ENCODE measurements at regions not wholly inside any gene's neighbourhood (a gene's known extent, or its start where the extent isn't known, plus 50 kb on each side); places are given as distances from the start of the nearest gene placed in this dataset.
A peak's percentile ranks its signal among the peaks of the same experiment; 100 is the strongest.

DNA sequence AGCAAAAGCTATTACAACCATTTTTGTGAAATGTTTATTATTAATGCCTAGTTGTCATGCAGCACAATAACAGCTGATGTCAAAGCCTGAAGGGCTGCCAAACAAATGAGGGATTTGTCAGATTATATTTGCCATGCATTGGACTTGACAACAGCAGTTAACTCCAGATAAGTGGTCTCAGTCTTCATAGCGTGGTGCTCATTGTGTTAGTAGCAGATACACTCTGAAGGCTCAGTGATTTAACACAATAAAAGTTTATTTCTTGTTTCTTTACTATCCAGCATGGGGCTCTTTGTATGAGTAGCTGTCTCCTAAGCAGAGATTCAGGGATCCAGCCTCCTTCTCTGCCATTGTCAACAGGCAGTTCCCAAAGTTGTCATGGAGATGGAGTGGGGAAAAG lies 76.0 kb upstream of the PTGFRN start:
- no peaks in the 10 kb centered on the region for H3K79me2 ChIP-seq (ENCODE audit: insufficient read depth, low read length)
- no peak overlapping the region for H3K4me2 ChIP-seq (ENCODE audit: low read depth, low read length, poor library complexity, severe bottlenecking)
- H3K4me3 ChIP-seq (ENCODE audit: low read length, poor library complexity, severe bottlenecking) = no peak overlapping the region
- no peaks in the 10 kb centered on the region for H3F3A ChIP-seq (ENCODE audit: low read depth)
- no peaks in the 10 kb centered on the region for H4K20me1 ChIP-seq (ENCODE audit: insufficient read depth, low read length, poor library complexity, severe bottlenecking)
- H3K36me3 ChIP-seq (ENCODE audit: insufficient read depth, low read length) = no peaks in the 10 kb centered on the region
- no peaks in the 10 kb centered on the region for H3K27me3 ChIP-seq (ENCODE audit: insufficient read depth, low read length, poor library complexity, severe bottlenecking)
- no peak for TF ChIP-seq EZH2phosphoT487 (IDR thresholded peaks at IDR 0.05; ENCODE audit: borderline replicate concordance)
- TF ChIP-seq, protein P1, sequence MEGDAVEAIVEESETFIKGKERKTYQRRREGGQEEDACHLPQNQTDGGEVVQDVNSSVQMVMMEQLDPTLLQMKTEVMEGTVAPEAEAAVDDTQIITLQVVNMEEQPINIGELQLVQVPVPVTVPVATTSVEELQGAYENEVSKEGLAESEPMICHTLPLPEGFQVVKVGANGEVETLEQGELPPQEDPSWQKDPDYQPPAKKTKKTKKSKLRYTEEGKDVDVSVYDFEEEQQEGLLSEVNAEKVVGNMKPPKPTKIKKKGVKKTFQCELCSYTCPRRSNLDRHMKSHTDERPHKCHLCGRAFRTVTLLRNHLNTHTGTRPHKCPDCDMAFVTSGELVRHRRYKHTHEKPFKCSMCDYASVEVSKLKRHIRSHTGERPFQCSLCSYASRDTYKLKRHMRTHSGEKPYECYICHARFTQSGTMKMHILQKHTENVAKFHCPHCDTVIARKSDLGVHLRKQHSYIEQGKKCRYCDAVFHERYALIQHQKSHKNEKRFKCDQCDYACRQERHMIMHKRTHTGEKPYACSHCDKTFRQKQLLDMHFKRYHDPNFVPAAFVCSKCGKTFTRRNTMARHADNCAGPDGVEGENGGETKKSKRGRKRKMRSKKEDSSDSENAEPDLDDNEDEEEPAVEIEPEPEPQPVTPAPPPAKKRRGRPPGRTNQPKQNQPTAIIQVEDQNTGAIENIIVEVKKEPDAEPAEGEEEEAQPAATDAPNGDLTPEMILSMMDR (conservative IDR thresholded peaks at IDR 0.05; ENCODE audit: low read length) = no peak
- H3K9me2 ChIP-seq (replicated peaks; ENCODE audit: low read depth, low read length) = no peaks in the 10 kb centered on the region
- no peaks in the 10 kb centered on the region for H3K9me3 ChIP-seq (ENCODE audit: insufficient read depth, low read depth, low read length)
- peaks cover 7% of the 10 kb centered on the region for H3K4me1 ChIP-seq (ENCODE audit: insufficient read depth, low read length, poor library complexity, severe bottlenecking)
- H2AFZ ChIP-seq (ENCODE audit: low read length) = no peak overlapping the region
- no peak overlapping the region for H3K9ac ChIP-seq (ENCODE audit: low read depth, low read length, poor library complexity, severe bottlenecking)

DNA sequence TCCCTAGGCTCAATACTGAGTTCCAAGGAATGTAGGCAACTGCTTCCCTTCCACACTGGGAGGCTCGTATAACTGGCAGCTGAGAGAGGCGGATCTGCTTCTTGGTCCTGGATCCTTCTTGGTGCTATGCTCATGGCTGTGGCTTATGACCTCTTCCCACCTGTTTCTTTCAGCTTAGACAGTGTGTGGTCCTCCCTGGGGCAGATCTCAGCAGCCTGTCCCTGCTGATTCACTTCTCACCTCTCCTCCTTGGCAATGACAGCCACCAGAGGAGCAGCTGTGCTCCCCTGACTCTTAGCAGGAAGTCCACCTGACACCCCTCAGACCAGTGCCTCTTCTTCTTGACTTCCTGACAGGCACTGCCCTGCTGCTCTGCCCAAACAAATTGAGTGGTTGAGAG lies 75.1 kb upstream of the PTGFRN start:
- no peak overlapping the region for H3K4me3 ChIP-seq (ENCODE audit: low read length, poor library complexity, severe bottlenecking)
- no peaks in the 10 kb centered on the region for H3K9me2 ChIP-seq (replicated peaks; ENCODE audit: low read depth, low read length)
- H3K27me3 ChIP-seq (ENCODE audit: insufficient read depth, low read length, poor library complexity, severe bottlenecking) = no peaks in the 10 kb centered on the region
- TF ChIP-seq, protein P1 (conservative IDR thresholded peaks at IDR 0.05; ENCODE audit: low read length) = no peak
- TF ChIP-seq EZH2phosphoT487 (IDR thresholded peaks at IDR 0.05; ENCODE audit: borderline replicate concordance) = no peak
- H3K9me3 ChIP-seq (ENCODE audit: insufficient read depth, low read depth, low read length) = no peaks in the 10 kb centered on the region
- no peaks in the 10 kb centered on the region for H4K20me1 ChIP-seq (ENCODE audit: insufficient read depth, low read length, poor library complexity, severe bottlenecking)
- H2AFZ ChIP-seq (ENCODE audit: low read length) = 0 out of 2 replicates have a peak overlapping the region, but pooled peaks have one; percentile 27
- no peaks in the 10 kb centered on the region for H3K36me3 ChIP-seq (ENCODE audit: insufficient read depth, low read length)
- H3F3A ChIP-seq (ENCODE audit: low read depth) = no peaks in the 10 kb centered on the region
- H3K4me2 ChIP-seq (ENCODE audit: low read depth, low read length, poor library complexity, severe bottlenecking) = no peak overlapping the region
- peaks cover 7% of the 10 kb centered on the region for H3K4me1 ChIP-seq (ENCODE audit: insufficient read depth, low read length, poor library complexity, severe bottlenecking)
- H3K79me2 ChIP-seq (ENCODE audit: insufficient read depth, low read length) = no peaks in the 10 kb centered on the region
- no peak overlapping the region for H3K9ac ChIP-seq (ENCODE audit: low read depth, low read length, poor library complexity, severe bottlenecking)

DNA sequence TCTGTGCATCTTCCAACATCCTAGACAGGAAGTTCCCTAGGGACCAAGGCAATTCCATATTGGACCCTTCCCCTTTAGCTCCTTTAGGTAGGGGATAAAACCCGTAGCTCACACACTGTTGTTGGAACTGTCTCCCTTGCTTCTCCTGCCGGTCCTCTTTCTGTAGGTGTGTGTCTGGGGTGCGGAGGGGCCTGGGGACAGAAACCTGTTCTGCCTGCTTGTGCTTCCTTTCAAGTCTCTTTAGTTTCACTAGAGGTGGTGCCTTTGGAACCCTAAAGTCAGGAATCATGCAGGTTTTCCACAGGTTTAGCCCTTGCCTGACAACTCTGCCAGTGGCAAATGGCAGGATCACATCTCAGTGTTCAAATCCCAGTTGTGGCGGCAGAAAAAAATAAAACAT lies 74.6 kb upstream of the PTGFRN start:
- no peaks in the 10 kb centered on the region for H3K9me2 ChIP-seq (replicated peaks; ENCODE audit: low read depth, low read length)
- H3K27me3 ChIP-seq (ENCODE audit: insufficient read depth, low read length, poor library complexity, severe bottlenecking) = no peaks in the 10 kb centered on the region
- 0 out of 2 replicates have a peak overlapping the region, but pooled peaks have one; percentile 27 for H2AFZ ChIP-seq (ENCODE audit: low read length)
- no peak overlapping the region for H3K4me2 ChIP-seq (ENCODE audit: low read depth, low read length, poor library complexity, severe bottlenecking)
- no peaks in the 10 kb centered on the region for H3K9me3 ChIP-seq (ENCODE audit: insufficient read depth, low read depth, low read length)
- H3K4me1 ChIP-seq (ENCODE audit: insufficient read depth, low read length, poor library complexity, severe bottlenecking) = peaks cover 7% of the 10 kb centered on the region
- TF ChIP-seq, protein P1 (conservative IDR thresholded peaks at IDR 0.05; ENCODE audit: low read length) = no peak
- TF ChIP-seq EZH2phosphoT487 (IDR thresholded peaks at IDR 0.05; ENCODE audit: borderline replicate concordance) = no peak
- H3F3A ChIP-seq (ENCODE audit: low read depth) = no peaks in the 10 kb centered on the region
- H3K9ac ChIP-seq (ENCODE audit: low read depth, low read length, poor library complexity, severe bottlenecking) = no peak overlapping the region
- no peaks in the 10 kb centered on the region for H3K36me3 ChIP-seq (ENCODE audit: insufficient read depth, low read length)
- H3K79me2 ChIP-seq (ENCODE audit: insufficient read depth, low read length) = no peaks in the 10 kb centered on the region
- no peak overlapping the region for H3K4me3 ChIP-seq (ENCODE audit: low read length, poor library complexity, severe bottlenecking)
- no peaks in the 10 kb centered on the region for H4K20me1 ChIP-seq (ENCODE audit: insufficient read depth, low read length, poor library complexity, severe bottlenecking)
